Naive thymus-derived CD4-positive, alpha-beta T cell (primary cell): ENCODE measurements at regions not wholly inside any gene's neighbourhood (a gene's known extent, or its start where the extent isn't known, plus 50 kb on each side); places are given as distances from the start of the nearest gene placed in this dataset.
"Not testable (repeated sequence)": the region's sequence is repeated elsewhere in the genome, so short reads cannot be mapped to it uniquely, and the experiment has no call there.

Experiments used
- ATAC-seq: fragments of 150-1000 bp; cut with Tn5 transposase; 2 replicates; pipeline ENCODE4 v1.10.0; 2021; ENCODE audit warnings: mild to moderate bottlenecking, moderate library complexity
- CTCF ChIA-PET: fragments of 350-600 bp; sonication (Branson Sonifier 250); formaldehyde crosslinking; loops from one replicate; lab custom pipeline; 2021; ENCODE audit warnings: antibody characterized with exemption; lab: Charles Lee
- POLR2A ChIA-PET: fragments of 350-600 bp; sonication (Branson Sonifier 250); formaldehyde crosslinking; loops from one replicate; lab custom pipeline; 2021; ENCODE audit warnings: antibody characterized with exemption, inconsistent platforms; lab: Charles Lee
- DNase-seq, 9 donors: peaks; one replicate each; pipeline versions ENCODE4 v3.0.0 to v3.0.0-alpha.2; 2020 to 2022; ENCODE audit warnings: mixed read lengths in 1 of 9
- H3K27ac ChIP-seq: one replicate; pipeline ENCODE4 v1.7.0; 2013; ENCODE audit warnings: mild to moderate bottlenecking, low read depth, low read length, moderate library complexity
- H3K27me3 ChIP-seq, 2 donors: one replicate each; pipeline ENCODE4 v1.7.0; 2013; ENCODE audit warnings: low read length in 2 of 2, mild to moderate bottlenecking in 2 of 2, moderate library complexity in 2 of 2; ENCODE audit not compliant: control insufficient read depth in 2 of 2, insufficient read depth in 2 of 2
- H3K36me3 ChIP-seq, 3 experiments: 1 replicate in 2 of 3; 2 replicates in 1 of 3; pipeline ENCODE4 v1.7.0; 2013; ENCODE audit warnings: low read length in 3 of 3, mild to moderate bottlenecking in 3 of 3, moderate library complexity in 1 of 3; ENCODE audit not compliant: insufficient read depth in 3 of 3, control insufficient read depth in 2 of 3
- H3K4me1 ChIP-seq, 2 donors: one replicate each; pipeline ENCODE4 v1.7.0; 2013; ENCODE audit warnings: low read length in 2 of 2, mild to moderate bottlenecking in 2 of 2, moderate library complexity in 1 of 2; ENCODE audit not compliant: control insufficient read depth in 2 of 2, insufficient read depth in 2 of 2
- H3K4me3 ChIP-seq: 2 replicates; pipeline ENCODE4 v1.7.0; 2013; ENCODE audit warnings: mild to moderate bottlenecking, low read length
- H3K9me3 ChIP-seq, 3 experiments: 1 replicate in 2 of 3; 2 replicates in 1 of 3; pipeline ENCODE4 v1.7.0; 2013; ENCODE audit warnings: low read length in 3 of 3; ENCODE audit not compliant: control insufficient read depth in 2 of 3
- H3K27ac Mint-ChIP-seq, 9 donors: one replicate each; pipeline ENCODE4 v1.8.0; 2020 to 2022; ENCODE audit warnings: mixed read lengths in 9 of 9, mild to moderate bottlenecking in 8 of 9, moderate library complexity in 5 of 9, inconsistent platforms in 2 of 9
- H3K27me3 Mint-ChIP-seq, 5 donors: one replicate each; pipeline ENCODE4 v1.8.0; 2021 to 2022; ENCODE audit warnings: mixed read lengths in 5 of 5, mild to moderate bottlenecking in 1 of 5
- H3K36me3 Mint-ChIP-seq, 5 donors: one replicate each; pipeline ENCODE4 v1.8.0; 2020 to 2022; ENCODE audit warnings: mixed read lengths in 5 of 5, mild to moderate bottlenecking in 3 of 5, inconsistent platforms in 1 of 5
- H3K4me1 Mint-ChIP-seq, 7 donors: one replicate each; pipeline ENCODE4 v1.8.0; 2020 to 2022; ENCODE audit warnings: mixed read lengths in 7 of 7, mild to moderate bottlenecking in 3 of 7, inconsistent platforms in 1 of 7
- H3K4me3 Mint-ChIP-seq, 10 donors: one replicate each; pipeline ENCODE4 v1.8.0; 2020 to 2022; ENCODE audit warnings: mild to moderate bottlenecking in 10 of 10, mixed read lengths in 10 of 10, moderate library complexity in 6 of 10, inconsistent platforms in 2 of 10
- H3K9me3 Mint-ChIP-seq, 11 donors: one replicate each; pipeline ENCODE4 v1.8.0; 2020 to 2022; ENCODE audit warnings: mixed read lengths in 11 of 11, mild to moderate bottlenecking in 4 of 11, inconsistent platforms in 1 of 11, moderate library complexity in 1 of 11
- intact Hi-C, 2 donors: fragments of 100-400 bp; cut with micrococcal nuclease; formaldehyde crosslinking; loops; one replicate each; pipeline ENCODE4 v1.15.1; 2023

DNA sequence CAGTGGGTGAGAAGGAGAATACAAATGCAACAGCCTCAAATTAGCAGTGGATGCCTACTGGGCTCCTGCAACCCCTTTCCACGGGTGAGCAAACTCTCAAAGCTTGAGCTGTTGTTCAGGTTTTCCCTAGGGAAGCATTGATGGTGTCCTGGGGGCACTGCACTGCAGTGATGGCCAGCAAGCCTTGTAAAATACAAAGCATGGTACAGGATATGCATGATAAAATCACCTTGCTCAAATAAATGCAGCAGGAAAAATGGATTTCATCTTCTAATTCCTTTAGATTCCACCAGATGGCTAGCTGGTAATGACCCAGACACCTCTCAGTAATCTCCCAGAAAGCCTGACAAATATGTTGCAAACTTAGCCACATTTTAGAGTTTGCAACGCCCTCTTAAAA lies 698.2 kb downstream of the TRIB2 start:
- ChIA-PET CTCF (no interaction called here), POLR2A (no interaction called here)
- Histone ChIP-seq H3K27me3 (no peaks in the 10 kb centered on the region), H3K36me3 (no peaks in the 10 kb centered on the region), H3K27ac (no peak overlapping the region), H3K9me3 (no peaks in the 10 kb centered on the region), H3K4me3 (no peak overlapping the region), H3K4me1 (no peaks in the 10 kb centered on the region)
- Mint-ChIP-seq H3K27me3 (no peaks in the 10 kb centered on the region), H3K36me3 (no peaks in the 10 kb centered on the region), H3K4me1 (no peaks in the 10 kb centered on the region), H3K9me3 (peaks cover 3 to 18% (median 7%) of the 10 kb centered on the region in 11 donors), H3K4me3 (no peak overlapping the region), H3K27ac (no peak overlapping the region)
- ATAC-seq: no peak
- intact Hi-C loops: no loop called here
- DNase-seq: no peak

DNA sequence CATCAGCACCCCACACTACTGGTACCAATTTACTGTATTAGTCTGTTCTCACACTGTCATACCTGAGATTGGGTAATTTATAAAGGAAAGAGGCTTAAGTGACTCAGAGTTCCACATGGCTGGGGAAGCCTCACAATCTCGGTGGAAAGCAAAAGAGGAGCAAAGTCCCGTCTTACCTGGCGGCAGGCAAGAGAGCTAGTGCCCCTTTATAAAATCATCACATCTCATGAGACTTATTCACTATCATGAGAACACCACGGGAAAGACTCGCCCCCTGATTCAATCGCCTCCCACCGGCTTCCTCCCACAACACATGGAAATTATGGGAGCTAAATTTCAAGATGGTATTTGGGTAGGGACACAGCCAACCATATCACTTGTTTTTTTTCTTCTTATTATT lies 717.2 kb downstream of the TRIB2 start:
- H3K36me3 ChIP-seq: no peaks in the 10 kb centered on the region
- Mint-ChIP-seq H3K27me3 (peaks cover 0 to 5% (median 0%) of the 10 kb centered on the region in 5 donors), H3K4me1 (no peaks in the 10 kb centered on the region), H3K36me3 (peaks cover 0 to 4% (median 0%) of the 10 kb centered on the region in 5 donors), H3K27ac (no peak overlapping the region), H3K9me3 (peaks cover 0 to 20% (median 7%) of the 10 kb centered on the region in 11 donors), H3K4me3 (no peak overlapping the region)
- no peak overlapping the region for H3K4me3 ChIP-seq
- intact Hi-C loops: no loop called here
- DNase-seq (no peak), ATAC-seq (no peak)
- no peak overlapping the region for H3K27ac ChIP-seq
- H3K27me3 ChIP-seq: no peaks in the 10 kb centered on the region
- H3K9me3 ChIP-seq: no peaks in the 10 kb centered on the region
- no peaks in the 10 kb centered on the region for H3K4me1 ChIP-seq
- ChIA-PET CTCF (no interaction called here), POLR2A (no interaction called here)

DNA sequence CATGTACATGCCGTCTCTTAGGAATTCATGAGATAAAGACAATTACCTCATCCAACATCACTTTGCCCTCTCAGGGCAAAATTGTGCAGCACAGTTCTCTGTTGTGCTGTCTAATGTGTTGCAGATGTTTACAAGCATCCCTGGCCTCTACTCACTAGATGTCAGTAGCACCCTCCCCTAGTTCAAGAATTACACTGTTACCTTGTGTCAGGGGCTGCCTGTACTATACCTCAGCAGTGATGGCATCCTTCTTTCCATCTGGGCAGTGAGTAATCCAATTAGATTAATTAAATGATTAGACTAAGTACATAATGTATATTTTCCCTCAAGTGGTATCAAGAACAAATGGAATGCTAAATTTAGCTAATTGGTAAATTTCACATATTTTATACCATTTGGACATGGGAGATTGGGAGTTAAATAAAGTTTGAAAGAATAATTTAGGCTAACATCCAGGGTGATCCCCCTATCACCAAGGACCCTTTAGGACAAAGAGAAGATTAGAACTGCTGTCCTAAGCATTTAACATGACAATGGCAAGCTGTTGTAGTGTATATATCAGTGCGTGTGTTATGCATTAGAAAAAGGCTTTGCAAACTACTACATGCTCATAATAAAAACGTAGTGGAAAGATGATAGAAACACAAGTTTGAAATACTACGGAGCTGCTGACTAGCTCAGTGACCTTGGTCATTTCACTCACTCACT lies 727.0 kb downstream of the TRIB2 start:
- POLR2A ChIA-PET, H3K4me3 Mint-ChIP-seq: not testable (repeated sequence)

DNA sequence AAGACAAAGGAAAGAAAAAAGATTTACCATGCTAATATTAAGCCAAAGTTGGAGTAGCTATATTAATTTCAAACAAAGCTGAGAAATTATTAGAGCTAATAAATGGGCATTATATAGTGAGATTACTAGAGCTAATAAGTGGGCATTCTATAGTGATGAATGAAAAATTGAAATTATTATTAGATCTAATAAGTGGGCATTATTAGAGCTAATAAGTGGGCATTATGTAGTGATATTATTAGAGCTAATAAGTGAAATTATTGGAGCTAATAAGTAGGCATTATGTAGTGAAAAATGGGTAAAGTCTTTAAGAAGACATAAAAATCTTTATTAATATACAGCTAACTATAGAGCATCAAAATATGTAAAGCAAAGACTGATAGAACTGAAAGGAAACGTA lies 745.7 kb downstream of the TRIB2 start:
- DNase-seq (no peak), ATAC-seq (no peak)
- ChIA-PET POLR2A (no interaction called here), CTCF (no interaction called here)
- Mint-ChIP-seq H3K4me3 (no peak overlapping the region), H3K4me1 (no peaks in the 10 kb centered on the region), H3K27me3 (no peaks in the 10 kb centered on the region), H3K36me3 (no peaks in the 10 kb centered on the region), H3K27ac (no peak overlapping the region), H3K9me3 (peaks cover 0 to 12% (median 1%) of the 10 kb centered on the region in 11 donors)
- H3K27ac ChIP-seq: no peak overlapping the region
- no peaks in the 10 kb centered on the region for H3K4me1 ChIP-seq
- H3K27me3 ChIP-seq: no peaks in the 10 kb centered on the region
- no peaks in the 10 kb centered on the region for H3K36me3 ChIP-seq
- H3K4me3 ChIP-seq: no peak overlapping the region
- intact Hi-C loops: no loop called here
- no peaks in the 10 kb centered on the region for H3K9me3 ChIP-seq

More for the DNA sequence above, 727.0 kb downstream of the TRIB2 start:
- H3K27ac Mint-ChIP-seq, H3K27ac ChIP-seq, H3K9me3 ChIP-seq, H3K36me3 ChIP-seq, H3K4me3 ChIP-seq, H3K27me3 ChIP-seq, DNase-seq, H3K4me1 Mint-ChIP-seq, CTCF ChIA-PET, H3K36me3 Mint-ChIP-seq, H3K27me3 Mint-ChIP-seq, H3K4me1 ChIP-seq, ATAC-seq, intact Hi-C loops, H3K9me3 Mint-ChIP-seq: not testable (repeated sequence)

DNA sequence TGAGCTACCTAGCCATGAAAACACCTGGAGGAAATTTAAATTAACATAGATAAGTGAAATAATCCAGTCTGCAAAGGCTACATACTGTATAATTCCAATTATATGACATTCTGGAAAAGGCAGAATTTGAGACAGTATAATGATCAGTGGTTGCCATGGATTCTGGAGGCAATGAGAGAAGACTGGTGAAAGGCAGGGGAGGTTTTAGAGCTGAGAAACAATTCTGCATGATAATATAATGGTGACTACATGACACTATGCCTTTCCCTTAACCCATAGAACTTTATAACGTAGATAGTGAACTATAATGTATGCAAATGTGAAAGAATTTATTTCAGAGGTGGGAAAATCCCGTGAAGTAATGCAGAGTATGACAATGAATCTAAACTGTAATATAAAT lies 749.3 kb downstream of the TRIB2 start:
- Histone ChIP-seq H3K27ac (no peak overlapping the region), H3K27me3 (no peaks in the 10 kb centered on the region), H3K4me1 (no peaks in the 10 kb centered on the region), H3K4me3 (no peak overlapping the region), H3K9me3 (no peaks in the 10 kb centered on the region), H3K36me3 (no peaks in the 10 kb centered on the region)
- no peak for ATAC-seq
- H3K4me3 Mint-ChIP-seq: no peak overlapping the region
- CTCF ChIA-PET: no interaction called here
- no peaks in the 10 kb centered on the region for H3K36me3 Mint-ChIP-seq
- no peak for DNase-seq
- H3K27ac Mint-ChIP-seq: no peak overlapping the region
- POLR2A ChIA-PET: no interaction called here
- H3K27me3 Mint-ChIP-seq: no peaks in the 10 kb centered on the region
- H3K4me1 Mint-ChIP-seq: no peaks in the 10 kb centered on the region
- H3K9me3 Mint-ChIP-seq: peaks cover 0 to 12% (median 1%) of the 10 kb centered on the region in 11 donors
- intact Hi-C loops: no loop called here

DNA sequence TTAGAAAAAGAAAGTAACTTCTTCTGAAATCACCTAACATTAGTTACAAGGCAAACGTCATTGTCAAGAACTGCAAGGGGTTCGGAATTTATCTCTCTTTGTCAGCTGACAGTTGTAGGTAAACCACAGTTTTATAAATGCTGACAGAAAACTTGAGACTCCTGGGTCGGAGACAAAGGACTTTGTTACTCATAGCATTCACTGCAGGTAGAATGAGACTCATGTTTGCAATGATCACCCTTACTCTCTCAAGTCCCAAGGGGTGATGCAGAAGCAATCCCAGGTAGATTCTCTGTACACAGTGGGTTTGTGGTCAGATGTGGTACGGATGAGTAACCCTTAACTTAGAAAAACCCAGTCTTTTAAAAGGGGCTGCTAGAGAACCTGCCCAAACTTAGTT lies 757.8 kb downstream of the TRIB2 start:
- H3K4me1 Mint-ChIP-seq: no peaks in the 10 kb centered on the region

DNA sequence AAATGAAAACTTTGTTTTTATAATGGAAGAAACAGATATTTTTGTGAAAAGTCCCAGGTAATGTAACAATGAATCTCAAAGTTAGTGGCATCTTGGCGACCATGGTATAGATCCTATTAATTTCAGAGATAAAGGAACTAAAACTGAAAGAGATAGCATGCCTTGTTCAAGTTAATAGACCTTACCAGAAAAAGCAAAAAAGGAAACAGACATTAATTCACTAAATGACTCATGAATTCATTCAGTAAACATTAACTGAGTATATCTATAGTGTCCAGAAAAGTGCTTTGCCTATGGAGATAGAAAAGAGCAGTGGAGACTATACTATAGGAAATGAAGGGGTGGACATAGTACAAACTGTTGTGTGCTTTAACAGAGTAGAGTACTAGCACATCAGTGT lies 763.3 kb downstream of the TRIB2 start:
- POLR2A ChIA-PET: no interaction called here
- H3K4me1 ChIP-seq: no peaks in the 10 kb centered on the region
- DNase-seq (no peak), ATAC-seq (no peak)
- H3K27me3 ChIP-seq: no peaks in the 10 kb centered on the region
- no peaks in the 10 kb centered on the region for H3K36me3 ChIP-seq
- H3K27ac ChIP-seq: no peak overlapping the region
- no peak overlapping the region for H3K27ac Mint-ChIP-seq
- no peak overlapping the region for H3K4me3 ChIP-seq
- H3K4me3 Mint-ChIP-seq: no peak overlapping the region
- intact Hi-C loops: no loop called here
- H3K9me3 ChIP-seq: no peaks in the 10 kb centered on the region
- H3K4me1 Mint-ChIP-seq: no peaks in the 10 kb centered on the region
- peaks cover 0 to 8% (median 2%) of the 10 kb centered on the region in 11 donors for H3K9me3 Mint-ChIP-seq
- CTCF ChIA-PET: no interaction called here
- peaks cover 0 to 4% (median 0%) of the 10 kb centered on the region in 5 donors for H3K27me3 Mint-ChIP-seq
- no peaks in the 10 kb centered on the region for H3K36me3 Mint-ChIP-seq

More for the DNA sequence above, 757.8 kb downstream of the TRIB2 start:
- H3K27ac Mint-ChIP-seq: no peak overlapping the region
- ATAC-seq (no peak), DNase-seq (no peak)
- Histone ChIP-seq H3K27me3 (no peaks in the 10 kb centered on the region), H3K27ac (no peak overlapping the region), H3K4me1 (no peaks in the 10 kb centered on the region), H3K9me3 (no peaks in the 10 kb centered on the region), H3K4me3 (no peak overlapping the region), H3K36me3 (no peaks in the 10 kb centered on the region)
- intact Hi-C loops: no loop called here
- H3K9me3 Mint-ChIP-seq: peaks cover 0 to 8% (median 2%) of the 10 kb centered on the region in 11 donors
- CTCF ChIA-PET: no interaction called here
- no peak overlapping the region for H3K4me3 Mint-ChIP-seq
- POLR2A ChIA-PET: no interaction called here
- no peaks in the 10 kb centered on the region for H3K27me3 Mint-ChIP-seq
- H3K36me3 Mint-ChIP-seq: no peaks in the 10 kb centered on the region
